HG03066 (cell line): ENCODE measurements at regions not wholly inside any gene's neighbourhood (a gene's known extent, or its start where the extent isn't known, plus 50 kb on each side); places are given as distances from the start of the nearest gene placed in this dataset.
"Not testable (repeated sequence)": the region's sequence is repeated elsewhere in the genome, so short reads cannot be mapped to it uniquely, and the experiment has no call there.

ENCODE experiments used
- ATAC-seq: cut with Tn5 transposase; IDR thresholded peaks from one replicate; pipeline ENCODE4 v1.9.1; 2021; ENCODE audit warnings: low read depth; ENCODE audit not compliant: unreplicated experiment

GRCh38 chr1:235059221-235059620, 69.4 kb downstream of the TOMM20 start:
- ATAC-seq, result no peak

GRCh38 chr1:235058695-235059094, 69.9 kb downstream of the TOMM20 start:
- no peak for ATAC-seq

GRCh38 chr1:235057385-235058306, 71.0 kb downstream of the TOMM20 start:
- ATAC-seq, result no peak

- ATAC-seq, result no peak
Measured at GRCh38 chr1:235056937-235057336, 71.7 kb downstream of the TOMM20 start.

GRCh38 chr1:235054936-235055335, 73.7 kb downstream of the TOMM20 start:
- no peak for ATAC-seq

- no peak for ATAC-seq
Measured at GRCh38 chr1:235054466-235054865, 74.2 kb downstream of the TOMM20 start.

- ATAC-seq, result no peak
Measured at GRCh38 chr1:235052067-235053008, 76.3 kb downstream of the TOMM20 start.

- no peak for ATAC-seq
Measured at GRCh38 chr1:235051521-235051920, 77.1 kb downstream of the TOMM20 start.

- no peak for ATAC-seq
Measured at GRCh38 chr1:235050911-235051360, 77.7 kb downstream of the TOMM20 start.

- not testable (repeated sequence) for ATAC-seq
Measured at GRCh38 chr1:235049716-235050378, 78.8 kb downstream of the TOMM20 start.

GRCh38 chr1:235049217-235049616, 79.4 kb downstream of the TOMM20 start:
- no peak for ATAC-seq

- no peak for ATAC-seq
Measured at GRCh38 chr1:235047331-235047871, 81.2 kb downstream of the TOMM20 start.

- no peak for ATAC-seq
Measured at GRCh38 chr1:235045921-235046601, 82.6 kb downstream of the TOMM20 start.

- no peak for ATAC-seq
Measured at GRCh38 chr1:235045034-235045690, 83.5 kb downstream of the TOMM20 start.

GRCh38 chr1:235043234-235043633, 85.4 kb downstream of the TOMM20 start:
- ATAC-seq, result no peak

- no peak for ATAC-seq
Measured at GRCh38 chr1:235038701-235039100, 89.9 kb downstream of the TOMM20 start.

- no peak for ATAC-seq
Measured at GRCh38 chr1:235035928-235036327, 92.7 kb downstream of the TOMM20 start.

GRCh38 chr1:235030919-235031596, 97.6 kb downstream of the TOMM20 start:
- ATAC-seq, result no peak

- ATAC-seq, result no peak
Measured at GRCh38 chr1:235027862-235028250, 100.8 kb downstream of the TOMM20 start.
